Mucosa of rectum (tissue), 2 donors: ENCODE measurements at regions not wholly inside any gene's neighbourhood (a gene's known extent, or its start where the extent isn't known, plus 50 kb on each side); places are given as distances from the start of the nearest gene placed in this dataset.
"Not testable (repeated sequence)": the region's sequence is repeated elsewhere in the genome, so short reads cannot be mapped to it uniquely, and the experiment has no call there.

Experiments used
- H3K27ac ChIP-seq, 2 donors: one replicate each; pipeline ENCODE4 v1.7.0; 2013; ENCODE audit warnings: inconsistent platforms in 2 of 2, low read depth in 2 of 2, low read length in 2 of 2
- H3K27me3 ChIP-seq, 2 donors: one replicate each; pipeline ENCODE4 v1.7.0; 2013; ENCODE audit warnings: low read length in 2 of 2; ENCODE audit not compliant: control insufficient read depth in 2 of 2, insufficient read depth in 2 of 2
- H3K36me3 ChIP-seq, 2 donors: one replicate each; pipeline ENCODE4 v1.7.0; 2013; ENCODE audit warnings: low read length in 2 of 2; ENCODE audit not compliant: control insufficient read depth in 2 of 2, insufficient read depth in 2 of 2
- H3K4me1 ChIP-seq, 2 donors: one replicate each; pipeline ENCODE4 v1.7.0; 2013; ENCODE audit warnings: low read length in 2 of 2, mild to moderate bottlenecking in 1 of 2; ENCODE audit not compliant: control insufficient read depth in 2 of 2, insufficient read depth in 2 of 2
- H3K4me3 ChIP-seq, 2 donors: one replicate each; pipeline ENCODE4 v1.7.0; 2013; ENCODE audit warnings: low read length in 2 of 2
- H3K9ac ChIP-seq, 2 donors: one replicate each; pipeline ENCODE4 v1.7.0; 2013; ENCODE audit warnings: low read length in 2 of 2, low read depth in 1 of 2, mild to moderate bottlenecking in 1 of 2
- H3K9me3 ChIP-seq, 2 donors: one replicate each; pipeline ENCODE4 v1.7.0; 2013; ENCODE audit warnings: low read length in 2 of 2; ENCODE audit not compliant: control insufficient read depth in 2 of 2
- donor health status: healthy.
- donor health status: Normal muscosa, but diverticular disease.

GRCh38 chr12:9331218-9331626 is 123.0 kb upstream of the PZP start:
- H3K9me3 ChIP-seq, result no peaks in the 10 kb centered on the region
- no peak overlapping the region for H3K4me3 ChIP-seq
- H3K9ac ChIP-seq, result no peak overlapping the region

GRCh38 chr12:9329019-9329418 is 120.8 kb upstream of the PZP start:
- no peaks in the 10 kb centered on the region for H3K27me3 ChIP-seq
- no peak overlapping the region for H3K9ac ChIP-seq
- no peaks in the 10 kb centered on the region for H3K36me3 ChIP-seq
- H3K27ac ChIP-seq, result no peak overlapping the region
- no peaks in the 10 kb centered on the region for H3K9me3 ChIP-seq
- H3K4me3 ChIP-seq, result no peak overlapping the region
- peaks cover 0 to 2% of the 10 kb centered on the region in 2 donors for H3K4me1 ChIP-seq

More at GRCh38 chr12:9331218-9331626, 123.0 kb upstream of the PZP start:
- Histone ChIP-seq H3K27me3 (no peaks in the 10 kb centered on the region), H3K36me3 (no peaks in the 10 kb centered on the region), H3K4me1 (peaks cover 0 to 2% of the 10 kb centered on the region in 2 donors), H3K27ac (no peak overlapping the region)

GRCh38 chr12:9328065-9328464 is 119.9 kb upstream of the PZP start:
- no peaks in the 10 kb centered on the region for H3K27me3 ChIP-seq
- H3K9ac ChIP-seq, result no peak overlapping the region
- no peaks in the 10 kb centered on the region for H3K9me3 ChIP-seq
- no peak overlapping the region for H3K4me3 ChIP-seq
- no peaks in the 10 kb centered on the region for H3K36me3 ChIP-seq
- no peak overlapping the region for H3K27ac ChIP-seq
- peaks cover 0 to 2% of the 10 kb centered on the region in 2 donors for H3K4me1 ChIP-seq

GRCh38 chr12:9327320-9327719 is 119.1 kb upstream of the PZP start:
- no peak overlapping the region for H3K27ac ChIP-seq
- no peak overlapping the region for H3K4me3 ChIP-seq
- no peaks in the 10 kb centered on the region for H3K36me3 ChIP-seq
- no peaks in the 10 kb centered on the region for H3K9me3 ChIP-seq
- H3K9ac ChIP-seq, result no peak overlapping the region
- no peaks in the 10 kb centered on the region for H3K27me3 ChIP-seq
- H3K4me1 ChIP-seq, result peaks cover 0 to 2% of the 10 kb centered on the region in 2 donors

GRCh38 chr12:9326849-9327248 is 118.7 kb upstream of the PZP start:
- H3K9ac ChIP-seq, H3K36me3 ChIP-seq, H3K27ac ChIP-seq, H3K4me1 ChIP-seq, H3K4me3 ChIP-seq, H3K27me3 ChIP-seq, H3K9me3 ChIP-seq: not testable (repeated sequence)

- no peak overlapping the region for H3K4me3 ChIP-seq
- no peak overlapping the region for H3K27ac ChIP-seq
- no peak overlapping the region for H3K9ac ChIP-seq
- H3K4me1 ChIP-seq, result no peaks in the 10 kb centered on the region
- H3K36me3 ChIP-seq, result no peaks in the 10 kb centered on the region
- no peaks in the 10 kb centered on the region for H3K9me3 ChIP-seq
- no peaks in the 10 kb centered on the region for H3K27me3 ChIP-seq
These were observed 117.9 kb upstream of the PZP start for GRCh38 chr12:9326085-9326484.

GRCh38 chr12:9325471-9325870 is 117.3 kb upstream of the PZP start:
- Histone ChIP-seq H3K4me1 (no peaks in the 10 kb centered on the region), H3K4me3 (no peak overlapping the region), H3K27ac (no peak overlapping the region), H3K9ac (no peak overlapping the region), H3K36me3 (no peaks in the 10 kb centered on the region), H3K27me3 (no peaks in the 10 kb centered on the region), H3K9me3 (no peaks in the 10 kb centered on the region)

- H3K27ac ChIP-seq, result no peak overlapping the region
- no peaks in the 10 kb centered on the region for H3K4me1 ChIP-seq
- no peaks in the 10 kb centered on the region for H3K27me3 ChIP-seq
- no peak overlapping the region for H3K9ac ChIP-seq
- H3K4me3 ChIP-seq, result no peak overlapping the region
- no peaks in the 10 kb centered on the region for H3K9me3 ChIP-seq
- H3K36me3 ChIP-seq, result no peaks in the 10 kb centered on the region
These were observed 116.6 kb upstream of the PZP start for GRCh38 chr12:9324782-9325181.

GRCh38 chr12:9323144-9323681 is 115.0 kb upstream of the PZP start:
- H3K27me3 ChIP-seq, result no peaks in the 10 kb centered on the region
- no peaks in the 10 kb centered on the region for H3K9me3 ChIP-seq
- H3K4me3 ChIP-seq, result no peak overlapping the region
- no peak overlapping the region for H3K27ac ChIP-seq
- no peaks in the 10 kb centered on the region for H3K36me3 ChIP-seq
- no peak overlapping the region for H3K9ac ChIP-seq
- no peaks in the 10 kb centered on the region for H3K4me1 ChIP-seq

- Histone ChIP-seq H3K9me3 (no peaks in the 10 kb centered on the region), H3K4me3 (no peak overlapping the region), H3K27ac (no peak overlapping the region), H3K36me3 (no peaks in the 10 kb centered on the region), H3K4me1 (no peaks in the 10 kb centered on the region), H3K9ac (no peak overlapping the region), H3K27me3 (no peaks in the 10 kb centered on the region)
These were observed 111.6 kb upstream of the PZP start for GRCh38 chr12:9319842-9320173.
